ENCODE measurements at regions not wholly inside any gene's neighbourhood (a gene's known extent, or its start where the extent isn't known, plus 50 kb on each side); places are given as distances from the start of the nearest gene placed in this dataset.

- DNase-seq: no peak
Measured at GRCh38 chr4:14504162-14504561, 498.1 kb upstream of the CPEB2 start.

DNA sequence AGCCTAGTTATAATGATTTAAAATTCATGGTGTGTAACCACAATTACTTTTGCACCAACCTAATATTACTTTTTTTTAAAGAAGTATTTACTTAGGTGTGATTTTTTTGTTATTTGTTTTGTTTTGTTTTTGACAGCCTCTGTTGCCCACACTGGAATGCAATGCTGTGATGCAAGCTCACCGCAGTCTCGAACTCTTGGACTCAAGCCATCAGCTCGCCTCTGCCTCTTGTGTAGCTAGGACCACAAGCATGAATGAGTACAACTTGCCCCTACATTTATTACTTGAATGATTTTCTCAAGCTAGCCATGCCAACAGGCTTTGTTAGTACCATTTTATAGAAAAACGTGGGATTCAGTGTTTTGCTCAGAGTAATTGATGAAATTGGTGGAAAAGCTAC lies 488.8 kb upstream of the CPEB2 start:
- DNase-seq: no peak

DNA sequence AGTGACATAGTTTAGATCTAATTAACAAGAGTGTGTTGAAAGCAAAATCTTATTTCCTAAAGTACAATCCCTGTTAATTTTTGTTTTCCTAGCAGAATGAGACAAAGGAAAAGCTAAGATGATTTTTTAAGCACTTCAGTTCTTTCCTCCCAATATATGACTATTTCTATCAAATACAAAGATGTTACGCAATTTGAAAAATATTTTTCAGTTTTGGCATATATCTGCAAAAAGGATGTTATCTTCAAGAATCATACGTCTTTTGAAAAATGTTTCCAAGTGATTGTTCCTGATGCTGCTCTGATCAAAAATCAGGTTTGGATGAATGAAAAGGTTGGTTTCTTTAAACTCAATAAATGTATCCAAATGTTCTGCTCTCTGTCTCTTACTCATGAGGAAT lies 486.7 kb upstream of the CPEB2 start:
- DNase-seq: no peak

GRCh38 chr4:14518136-14518535 lies 484.1 kb upstream of the CPEB2 start:
- no peak for DNase-seq

DNA sequence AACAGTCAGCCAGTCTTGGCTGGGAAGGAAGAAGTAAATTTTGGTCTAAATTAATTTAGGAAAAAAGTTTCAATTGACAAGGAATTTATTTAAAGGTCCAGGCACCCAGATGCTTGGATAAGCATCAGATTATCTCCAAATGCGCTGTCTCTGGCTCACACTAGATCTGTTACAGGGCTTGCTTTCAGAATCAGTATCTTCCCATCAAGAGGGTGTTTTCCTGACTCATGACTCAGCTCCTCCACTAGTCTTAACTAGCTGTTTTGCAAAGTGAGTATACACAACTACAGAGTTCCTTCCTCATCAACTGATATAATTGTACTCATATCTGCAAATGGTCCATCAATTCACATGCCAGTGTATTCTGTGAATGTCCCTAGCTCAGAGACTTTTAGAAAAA lies 482.1 kb upstream of the CPEB2 start:
- no peak for DNase-seq

GRCh38 chr4:14524276-14524675 lies 478.0 kb upstream of the CPEB2 start:
- no peak for DNase-seq

DNA sequence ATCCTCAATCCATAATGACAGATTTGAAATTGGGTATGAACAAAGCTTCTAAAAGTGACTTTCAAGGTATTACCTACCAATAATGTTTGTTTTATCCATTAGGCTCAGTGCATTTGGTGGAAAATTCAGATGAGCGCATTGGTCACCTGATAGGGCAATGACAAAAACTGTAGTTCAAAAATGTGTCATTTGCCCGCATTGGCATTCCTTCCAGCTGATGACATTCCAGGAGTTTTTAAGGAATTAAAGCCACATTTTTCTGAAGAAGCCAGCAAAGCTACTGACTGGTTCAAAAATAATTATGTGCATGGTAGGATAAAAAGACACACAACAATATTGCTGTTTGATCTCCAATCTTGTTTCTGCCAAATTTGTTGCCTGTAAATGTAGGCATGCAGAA lies 473.4 kb upstream of the CPEB2 start:
- DNase-seq: no peak

GRCh38 chr4:14529653-14530052 lies 472.6 kb upstream of the CPEB2 start:
- DNase-seq: no peak

DNA sequence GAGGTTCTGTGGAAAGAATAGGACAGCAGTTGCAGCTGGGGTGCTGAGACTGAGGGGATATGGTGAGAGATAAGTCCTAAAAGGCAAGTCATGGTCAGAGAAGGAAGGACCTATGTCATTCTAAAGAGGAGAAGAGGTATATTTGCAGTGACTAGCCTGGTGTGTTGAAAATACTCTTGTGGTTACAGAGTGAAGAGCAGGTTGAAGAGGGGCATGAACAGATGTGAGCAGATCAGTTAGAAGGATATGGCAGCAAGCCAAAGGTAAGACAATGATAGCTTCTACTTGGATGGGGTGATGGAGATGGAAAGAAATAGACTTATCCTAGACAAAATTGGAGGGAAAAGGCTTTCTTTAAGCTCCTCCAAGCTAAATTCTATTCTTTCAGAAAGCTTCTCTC lies 469.8 kb upstream of the CPEB2 start:
- no peak for DNase-seq

GRCh38 chr4:14539246-14539645 lies 463.0 kb upstream of the CPEB2 start:
- no peak for DNase-seq

DNA sequence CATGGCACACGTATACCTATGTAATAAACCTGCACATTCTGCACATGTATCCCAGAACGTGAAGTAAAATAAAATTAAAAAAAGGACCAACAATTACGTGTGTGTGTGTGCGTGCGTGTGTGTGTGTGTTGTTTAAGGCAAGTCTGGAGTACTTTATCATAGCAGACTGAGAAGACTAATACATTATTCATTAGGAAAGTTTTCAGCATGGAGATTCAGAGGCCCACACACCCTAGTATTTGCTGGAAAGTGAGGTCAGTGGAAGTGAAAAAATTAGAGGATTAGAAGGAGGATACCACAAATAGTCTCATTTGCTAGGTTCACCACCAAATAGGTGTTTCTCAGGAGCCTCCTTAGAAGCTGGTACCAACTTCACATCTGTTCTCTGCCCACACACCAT lies 457.1 kb upstream of the CPEB2 start:
- no peak for DNase-seq

- no peak for DNase-seq
Measured at GRCh38 chr4:14545807-14546206, 456.5 kb upstream of the CPEB2 start.

DNA sequence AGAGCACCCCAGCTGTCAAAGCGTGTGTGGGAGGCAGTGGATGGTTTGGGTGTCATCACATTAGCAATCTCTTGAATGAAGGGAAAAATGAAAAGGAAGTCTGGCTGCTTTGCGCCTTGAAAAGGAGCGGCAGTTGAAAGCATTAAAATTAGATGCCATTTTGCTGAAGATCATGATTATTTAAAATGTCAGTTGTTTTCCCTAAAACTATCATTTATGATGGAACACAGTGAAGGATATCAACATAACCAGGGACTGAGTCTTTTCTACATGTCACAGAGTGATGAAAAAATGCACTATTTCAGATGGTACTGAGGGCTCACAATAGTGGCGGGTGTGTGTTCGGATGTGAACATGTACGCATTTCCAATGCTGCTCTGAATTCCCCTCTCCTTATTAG lies 450.2 kb upstream of the CPEB2 start:
- no peak for DNase-seq

- no peak for DNase-seq
Measured at GRCh38 chr4:14559646-14560045, 442.6 kb upstream of the CPEB2 start.

GRCh38 chr4:14560577-14560976 lies 441.7 kb upstream of the CPEB2 start:
- DNase-seq: no peak

GRCh38 chr4:14562901-14563300 lies 439.4 kb upstream of the CPEB2 start:
- DNase-seq: no peak

DNA sequence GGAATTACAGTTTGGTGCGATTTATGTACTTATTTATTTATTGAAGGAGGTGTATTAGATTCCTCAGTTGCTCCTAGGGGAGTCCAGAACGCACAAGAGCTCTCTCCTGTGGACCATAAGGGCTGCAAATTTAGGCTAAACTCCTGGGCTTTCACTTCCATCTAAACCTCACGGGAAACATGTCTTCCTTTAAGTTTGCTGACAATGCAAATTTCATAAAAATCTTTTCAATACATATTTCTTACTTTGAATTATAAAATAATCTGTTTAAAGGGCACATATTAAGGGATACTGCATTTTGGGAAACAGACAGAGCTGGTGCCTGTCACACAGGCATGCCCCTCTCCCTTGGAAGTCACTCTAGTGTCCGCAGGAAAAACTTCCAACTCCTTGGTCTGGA lies 438.0 kb upstream of the CPEB2 start:
- no peak for DNase-seq

DNA sequence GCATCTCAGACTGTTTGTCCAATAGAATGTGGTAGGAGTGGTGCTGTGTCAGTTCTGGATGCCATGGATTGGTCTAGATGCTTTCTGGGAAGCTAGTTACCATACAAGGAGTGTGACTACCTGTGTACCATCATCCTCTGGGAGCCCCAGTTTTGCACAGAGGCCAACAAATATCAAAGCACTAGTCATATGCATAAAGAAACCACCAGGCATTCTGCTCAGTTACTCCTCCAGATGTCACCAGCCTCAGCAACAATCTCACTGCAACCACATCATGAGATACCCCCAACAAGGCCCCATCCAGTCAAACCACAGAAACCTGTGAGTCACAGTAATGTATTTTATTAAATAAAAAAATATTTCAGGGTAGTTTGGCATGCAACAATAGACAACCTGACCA lies 435.8 kb upstream of the CPEB2 start:
- no peak for DNase-seq

DNA sequence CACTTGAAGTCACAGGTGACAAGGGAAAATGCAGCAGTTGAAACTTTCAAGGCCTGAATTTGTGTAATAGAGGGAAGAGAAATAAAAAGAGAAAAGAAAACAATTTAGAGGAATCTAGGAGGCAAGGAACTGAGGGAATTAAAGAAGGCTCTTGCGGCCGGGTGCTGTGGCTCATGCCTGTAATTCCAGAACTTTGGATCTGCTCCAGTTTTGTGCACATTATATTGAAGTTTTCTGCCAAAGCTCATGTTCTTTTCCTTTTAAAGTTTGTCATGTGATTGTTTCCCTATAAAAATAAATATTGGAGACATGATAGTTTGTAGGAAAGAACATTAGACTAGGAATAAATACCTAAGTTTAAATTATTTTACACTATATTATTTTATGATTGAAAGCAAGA lies 433.9 kb upstream of the CPEB2 start:
- no peak for DNase-seq

- DNase-seq: no peak
Measured at GRCh38 chr4:14575289-14575688, 427.0 kb upstream of the CPEB2 start.

DNA sequence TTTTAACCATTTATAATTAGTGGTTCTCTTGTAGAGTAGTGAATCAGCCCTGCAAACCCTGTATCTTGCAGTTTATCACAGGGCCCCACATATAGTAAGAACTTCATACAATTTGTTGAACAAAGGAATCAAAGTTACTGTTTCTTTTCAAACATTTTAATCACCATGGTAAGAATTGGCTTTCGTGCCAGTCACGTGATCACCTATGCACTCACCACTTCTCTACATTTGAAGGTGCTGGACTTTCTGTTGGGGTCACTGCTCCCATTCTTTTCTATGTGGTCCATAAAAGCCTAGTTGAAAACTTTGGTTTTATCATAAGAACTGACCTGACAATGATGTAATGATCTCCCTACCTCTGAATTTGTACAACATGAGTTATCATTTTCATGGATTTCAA lies 426.4 kb upstream of the CPEB2 start:
- no peak for DNase-seq

DNA sequence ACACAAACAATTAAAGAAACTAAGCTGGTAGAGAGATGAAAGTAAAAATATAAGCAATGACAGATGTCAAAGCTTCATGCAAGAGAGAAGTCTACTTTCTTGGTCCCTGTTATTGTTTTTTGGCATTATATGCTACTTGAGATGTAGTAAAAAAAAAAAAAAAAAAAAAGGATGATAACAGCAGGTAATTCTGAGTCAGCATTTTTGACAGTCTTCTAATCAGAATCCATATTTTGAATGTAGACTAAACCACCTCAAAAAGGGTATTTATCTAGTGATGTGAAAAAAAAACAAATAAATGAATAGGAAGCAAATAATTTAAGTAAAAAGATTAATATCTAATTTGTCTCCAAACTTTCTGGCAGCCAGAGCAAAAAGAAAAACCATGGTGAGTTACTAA lies 422.2 kb upstream of the CPEB2 start:
- no peak for DNase-seq

GRCh38 chr4:14581741-14582140 lies 420.5 kb upstream of the CPEB2 start:
- no peak for DNase-seq

- no peak for DNase-seq
Measured at GRCh38 chr4:14582677-14583076, 419.6 kb upstream of the CPEB2 start.

- no peak for DNase-seq
Measured at GRCh38 chr4:14583331-14583730, 418.9 kb upstream of the CPEB2 start.

GRCh38 chr4:14583752-14584151 lies 418.5 kb upstream of the CPEB2 start:
- DNase-seq: no peak
